H1 (cell line): ENCODE measurements at regions not wholly inside any gene's neighbourhood (a gene's known extent, or its start where the extent isn't known, plus 50 kb on each side); places are given as distances from the start of the nearest gene placed in this dataset.

Source experiments
- CTCF ChIA-PET: fragments of 300-600 bp; sonication (Branson Sonifier 250); formaldehyde crosslinking; loops from one replicate; lab custom pipeline; 2021; ENCODE audit not compliant: partially characterized antibody; lab: Charles Lee
- POLR2A ChIA-PET: fragments of 300-600 bp; sonication (Branson Sonifier 250); formaldehyde crosslinking; loops from one replicate; lab custom pipeline; 2021; ENCODE audit warnings: inconsistent platforms; ENCODE audit not compliant: partially characterized antibody; lab: Charles Lee
- DNase-seq, 2 experiments: peaks; one replicate each; pipeline versions ENCODE4 v3.0.0 to v3.0.0-alpha.2; 2010 to 2022; ENCODE audit warnings: low spot score in 2 of 2, low read depth in 1 of 2, mixed read lengths in 1 of 2
- FAIRE-seq: peaks from 2 replicates; lab custom pipeline; 2011; peaks lifted over from hg19 to GRCh38; lab: Jason Lieb, UNC
- H2AFZ ChIP-seq: 2 replicates; pipeline ENCODE4 v1.8.1; 2012; ENCODE audit warnings: low read length, inconsistent platforms
- H2AK5ac ChIP-seq: 2 replicates; pipeline ENCODE4 v1.6.1; 2013; ENCODE audit warnings: low read depth, low read length
- H2BK120ac ChIP-seq: replicated peaks from 2 replicates; pipeline ENCODE3; 2013; ENCODE audit warnings: low read depth, low read length, inconsistent platforms
- H2BK12ac ChIP-seq: 2 replicates; pipeline ENCODE4 v1.6.1; 2013; ENCODE audit warnings: low read depth, low read length
- H2BK15ac ChIP-seq: 2 replicates; pipeline ENCODE4 v1.6.1; 2013; ENCODE audit warnings: low read length
- H2BK20ac ChIP-seq: 2 replicates; pipeline ENCODE4 v1.6.1; 2013; ENCODE audit warnings: low read length
- H2BK5ac ChIP-seq: 2 replicates; pipeline ENCODE4 v1.6.1; 2013; ENCODE audit warnings: low read depth, low read length
- H3K14ac ChIP-seq: 2 replicates; pipeline ENCODE4 v1.6.1; 2013; ENCODE audit warnings: inconsistent platforms; ENCODE audit not compliant: insufficient read length
- H3K18ac ChIP-seq: 2 replicates; pipeline ENCODE4 v1.6.1; 2013; ENCODE audit warnings: low read length; ENCODE audit errors: extremely low read depth
- H3K23ac ChIP-seq: 2 replicates; pipeline ENCODE4 v1.6.1; 2013; ENCODE audit warnings: inconsistent platforms; ENCODE audit not compliant: insufficient read length
- H3K23me2 ChIP-seq: 2 replicates; pipeline ENCODE4 v1.6.1; 2013; ENCODE audit warnings: low read depth, low read length
- H3K27ac ChIP-seq: 2 replicates; pipeline ENCODE4 v1.6.1; 2011; ENCODE audit warnings: low read depth, low read length, inconsistent platforms
- H3K27me3 ChIP-seq, 4 experiments: replicated peaks in 1 of 4; 1 replicate in 1 of 4; 2 replicates in 3 of 4; pipeline versions ENCODE4 v1.6.1 to v1.8.1; 2011 to 2013; ENCODE audit warnings: low read length in 3 of 4, mild to moderate bottlenecking in 3 of 4, inconsistent platforms in 2 of 4, mixed read lengths in 2 of 4, moderate library complexity in 1 of 4; ENCODE audit not compliant: control insufficient read depth in 3 of 4, insufficient read depth in 3 of 4; ENCODE audit errors: extremely low read depth in 1 of 4
- H3K36me3 ChIP-seq, 4 experiments: 2 replicates each; pipeline versions ENCODE4 v1.6.1 to v1.8.1; 2011 to 2013; ENCODE audit warnings: mild to moderate bottlenecking in 4 of 4, low read length in 3 of 4, moderate library complexity in 2 of 4, control low read depth in 1 of 4, inconsistent platforms in 1 of 4; ENCODE audit not compliant: insufficient read depth in 4 of 4, control insufficient read depth in 2 of 4
- H3K4ac ChIP-seq: replicated peaks from 2 replicates; pipeline ENCODE3; 2013; ENCODE audit warnings: low read length, low read depth, mixed read lengths, inconsistent platforms; ENCODE audit not compliant: insufficient read length
- H3K4me1 ChIP-seq, 4 experiments: replicated peaks in 1 of 4; 1 replicate in 1 of 4; 2 replicates in 3 of 4; pipeline versions ENCODE4 v1.6.1 to v1.8.1; 2011 to 2013; ENCODE audit warnings: low read length in 3 of 4, inconsistent platforms in 2 of 4, mixed read lengths in 1 of 4; ENCODE audit not compliant: insufficient read depth in 4 of 4, control insufficient read depth in 3 of 4
- H3K4me2 ChIP-seq, 2 experiments: 2 replicates each; pipeline versions ENCODE4 v1.6.1 to v1.8.1; 2011 to 2013; ENCODE audit warnings: low read depth in 2 of 2, low read length in 2 of 2, control low read depth in 1 of 2, inconsistent platforms in 1 of 2, mild to moderate bottlenecking in 1 of 2; ENCODE audit not compliant: insufficient read depth in 1 of 2
- H3K4me3 ChIP-seq, 4 experiments: fragments of 200-600, 300-600 bp in 1 of 4; sonication (generic), shearing (Covaris generic), sonication (Bioruptor Twin) in 1 of 4; 2 replicates each; pipeline versions ENCODE4 v1.5.1 to v1.8.1; 2011 to 2016; ENCODE audit warnings: low read length in 4 of 4, low read depth in 3 of 4, control low read depth in 2 of 4, inconsistent platforms in 2 of 4, mild to moderate bottlenecking in 2 of 4, mixed read lengths in 1 of 4, moderate library complexity in 1 of 4; ENCODE audit not compliant: insufficient read depth in 2 of 4; ENCODE audit errors: extremely low read depth in 1 of 4
- H3K56ac ChIP-seq: replicated peaks from 2 replicates; pipeline ENCODE3; 2013; ENCODE audit warnings: low read depth, mild to moderate bottlenecking, mixed read lengths, low read length, inconsistent platforms; ENCODE audit not compliant: insufficient read length
- H3K79me1 ChIP-seq: 2 replicates; pipeline ENCODE4 v1.6.1; 2013; ENCODE audit warnings: low read depth, low read length, control low read depth
- H3K79me2 ChIP-seq, 2 experiments: 2 replicates each; pipeline versions ENCODE4 v1.6.1 to v1.8.1; 2012 to 2013; ENCODE audit warnings: low read length in 2 of 2, mild to moderate bottlenecking in 2 of 2, inconsistent platforms in 1 of 2; ENCODE audit not compliant: insufficient read depth in 2 of 2, control insufficient read depth in 1 of 2
- H3K9ac ChIP-seq, 4 experiments: replicated peaks in 1 of 4; 1 replicate in 1 of 4; 2 replicates in 3 of 4; pipeline versions ENCODE4 v1.6.1 to v1.8.1; 2011 to 2013; ENCODE audit warnings: low read depth in 3 of 4, low read length in 3 of 4, control low read depth in 2 of 4, mild to moderate bottlenecking in 2 of 4, moderate library complexity in 2 of 4, inconsistent platforms in 1 of 4; ENCODE audit errors: extremely low read depth in 1 of 4
- H3K9me3 ChIP-seq, 2 experiments: 2 replicates each; pipeline versions ENCODE4 v1.6.1 to v1.8.1; 2012 to 2013; ENCODE audit warnings: mild to moderate bottlenecking in 2 of 2, moderate library complexity in 2 of 2, control low read depth in 1 of 2, inconsistent platforms in 1 of 2, low read depth in 1 of 2, low read length in 1 of 2, mixed read lengths in 1 of 2; ENCODE audit not compliant: insufficient read depth in 2 of 2
- H4K20me1 ChIP-seq, 2 experiments: replicated peaks in 1 of 2; 2 replicates each; pipeline versions ENCODE3 to v1.8.1; 2011 to 2013; ENCODE audit warnings: inconsistent platforms in 2 of 2, low read length in 2 of 2, mild to moderate bottlenecking in 1 of 2; ENCODE audit not compliant: insufficient read depth in 2 of 2, control insufficient read depth in 1 of 2
- H4K5ac ChIP-seq: 2 replicates; pipeline ENCODE4 v1.6.1; 2013; ENCODE audit warnings: low read length, low read depth, mixed read lengths, inconsistent platforms; ENCODE audit not compliant: insufficient read length
- H4K8ac ChIP-seq: 2 replicates; pipeline ENCODE4 v1.8.0; 2013; ENCODE audit warnings: mild to moderate bottlenecking, moderate library complexity, low read length, inconsistent platforms; ENCODE audit not compliant: insufficient read depth; ENCODE audit errors: extremely low read depth
- H4K91ac ChIP-seq: replicated peaks from 2 replicates; pipeline ENCODE3; 2013; ENCODE audit warnings: low read length, mixed read lengths, inconsistent platforms; ENCODE audit not compliant: insufficient read length
- ASH2L ChIP-seq: fragments of 200-600, 300-600 bp; sonication (generic); IDR thresholded peaks from one replicate; pipeline ENCODE4 v1.7.1; 2017; ENCODE audit warnings: low read length
- BACH1 ChIP-seq: IDR thresholded peaks from 2 replicates; pipeline ENCODE4 v1.6.1; 2012; ENCODE audit warnings: low read length, improper control_type of control experiment
- CBX8 ChIP-seq: fragments of 300-800, 300-1000 bp; sonication (generic); IDR thresholded peaks from 2 replicates; pipeline ENCODE4 v1.7.1; 2016; ENCODE audit warnings: low read depth, low read length, borderline replicate concordance
- CTBP2 ChIP-seq: IDR thresholded peaks from 2 replicates; pipeline ENCODE4 v1.7.0; 2011; ENCODE audit warnings: borderline replicate concordance, mild to moderate bottlenecking, moderate library complexity, mixed read lengths, low read length; ENCODE audit not compliant: insufficient read depth, insufficient read length
- FOSL1 ChIP-seq: IDR thresholded peaks from 2 replicates; pipeline ENCODE4 v1.6.1; 2011; ENCODE audit warnings: mild to moderate bottlenecking, low read depth, low read length, moderate library complexity; ENCODE audit not compliant: insufficient read depth
- GABPA ChIP-seq: IDR thresholded peaks from 2 replicates; pipeline ENCODE4 v1.6.1; 2011; ENCODE audit warnings: mild to moderate bottlenecking, low read length, moderate library complexity, borderline replicate concordance; ENCODE audit not compliant: insufficient read depth
- POU5F1 ChIP-seq: IDR thresholded peaks from 2 replicates; pipeline ENCODE4 v1.6.1; 2011; ENCODE audit warnings: low read depth, mild to moderate bottlenecking, low read length, moderate library complexity
- SIN3A ChIP-seq, 2 experiments: IDR thresholded peaks in 1 of 2; conservative IDR thresholded peaks in 1 of 2; 2 replicates each; pipeline ENCODE4 v1.6.1; 2011 to 2012; ENCODE audit warnings: low read length in 2 of 2, improper control_type of control experiment in 1 of 2, low read depth in 1 of 2, mild to moderate bottlenecking in 1 of 2
- SIRT6 ChIP-seq: IDR thresholded peaks from one replicate; pipeline ENCODE4 v1.7.1; 2012; ENCODE audit warnings: low read length, inconsistent platforms
- SIX5 ChIP-seq: IDR thresholded peaks from 2 replicates; pipeline ENCODE4 v1.6.1; 2011; ENCODE audit warnings: mild to moderate bottlenecking, low read depth, low read length
- SP2 ChIP-seq: IDR thresholded peaks from 2 replicates; pipeline ENCODE4 v1.6.1; 2012; ENCODE audit warnings: mild to moderate bottlenecking, low read length, inconsistent platforms
- SRF ChIP-seq: IDR thresholded peaks from 2 replicates; pipeline ENCODE4 v1.6.1; 2011; ENCODE audit warnings: mild to moderate bottlenecking, low read depth, low read length, moderate library complexity
- TAF1 ChIP-seq: IDR thresholded peaks from 2 replicates; pipeline ENCODE4 v1.6.1; 2011; ENCODE audit warnings: mild to moderate bottlenecking, low read depth, low read length
- TBP ChIP-seq: IDR thresholded peaks from 2 replicates; pipeline ENCODE4 v1.6.1; 2011; ENCODE audit warnings: low read depth, low read length, improper control_type of control experiment
- WGBS, 2 experiments: shearing (Covaris generic) in 1 of 2; methylation state at CpG; one replicate each; pipeline versions ENCODE4 v1.1.6 to v1.1.7; 2013 to 2015; ENCODE audit warnings: low lambda C conversion rate in 2 of 2, mixed read lengths in 2 of 2, inconsistent platforms in 1 of 2, low coverage in 1 of 2, missing lambda C conversion rate in 1 of 2; ENCODE audit not compliant: insufficient replicate concordance in 2 of 2, insufficient coverage in 1 of 2, insufficient read length in 1 of 2; ENCODE audit errors: extremely low coverage in 1 of 2, missing lambda C conversion rate in 1 of 2; 5-methylcytosine and 5-hydroxymethylcytosine counted together
- TF ChIP-seq, protein P1 (sequence below): IDR thresholded peaks from 2 replicates; pipeline ENCODE4 v1.6.1; 2012; ENCODE audit warnings: inconsistent platforms

DNA sequence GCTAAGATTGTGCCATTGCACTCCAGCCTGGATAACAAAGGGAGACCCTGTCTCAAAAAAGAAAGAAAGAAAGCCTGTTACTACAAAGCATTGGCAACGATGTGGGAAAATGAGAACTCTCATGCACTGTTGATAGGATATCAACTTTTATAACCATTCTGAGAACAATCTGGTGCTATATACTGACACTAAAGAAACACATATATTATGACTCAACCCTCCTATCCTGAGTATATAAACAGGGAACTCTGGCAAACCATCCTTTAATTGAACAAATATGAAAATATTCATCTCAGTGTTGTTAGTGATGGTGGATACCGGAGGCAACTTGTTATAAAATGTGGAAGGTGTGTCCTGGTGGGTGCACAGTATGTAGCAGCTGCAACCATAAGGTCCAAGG, 53.0 kb upstream of the SOD3 start:
- Histone ChIP-seq H3K27me3 (no peaks in the 10 kb centered on the region), H3K9me3 (peaks cover 11 to 13% of the 10 kb centered on the region in 2 experiments; a peak in 3 of 4 replicates), H2AFZ (no peak overlapping the region), H3K14ac (no peak overlapping the region), H4K5ac (no peak overlapping the region), H3K36me3 (no peaks in the 10 kb centered on the region), H4K91ac (no peak overlapping the region), H3K79me2 (no peaks in the 10 kb centered on the region), H3K4me2 (no peak overlapping the region), H4K8ac (no peak overlapping the region), H3K4me3 (no peak overlapping the region), H3K4me1 (peaks cover 0 to 4% (median 0%) of the 10 kb centered on the region in 4 experiments; a peak in 2 of 7 replicates), H3K79me1 (no peaks in the 10 kb centered on the region), H2AK5ac (no peak overlapping the region), H3K9ac (no peak overlapping the region), H3K56ac (no peak overlapping the region), H3K18ac (no peak overlapping the region), H2BK15ac (no peak overlapping the region), H2BK5ac (no peak overlapping the region), H2BK12ac (no peak overlapping the region), H3K23me2 (no peaks in the 10 kb centered on the region), H4K20me1 (no peaks in the 10 kb centered on the region), H2BK20ac (no peak overlapping the region), H3K27ac (no peak overlapping the region), H3K23ac (no peak overlapping the region), H2BK120ac (no peak overlapping the region), H3K4ac (no peak overlapping the region)
- WGBS, 2 experiments = 83% methylated on average over 2 of the region's 2 CpGs; no CpG with 5 or more reads in 1 of the 2 experiments
- CTCF ChIA-PET = interaction anchor here (1.1 to 1.9 kb wide), 4 partner anchors 9 to 304 kb away, joined by 3 to 7 read pairs (median 5); no protein-coding TSS in a partner anchor
- DNase-seq (no peak), FAIRE-seq (no peak)
- POLR2A ChIA-PET = no interaction called here
- no peak for TF ChIP-seq GABPA
- TF ChIP-seq CBX8 = no peak
- TF ChIP-seq CTBP2 = no peak
- TF ChIP-seq BACH1 = no peak
- TF ChIP-seq, protein P1, sequence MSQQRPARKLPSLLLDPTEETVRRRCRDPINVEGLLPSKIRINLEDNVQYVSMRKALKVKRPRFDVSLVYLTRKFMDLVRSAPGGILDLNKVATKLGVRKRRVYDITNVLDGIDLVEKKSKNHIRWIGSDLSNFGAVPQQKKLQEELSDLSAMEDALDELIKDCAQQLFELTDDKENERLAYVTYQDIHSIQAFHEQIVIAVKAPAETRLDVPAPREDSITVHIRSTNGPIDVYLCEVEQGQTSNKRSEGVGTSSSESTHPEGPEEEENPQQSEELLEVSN = no peak
- no peak for TF ChIP-seq SP2
- TF ChIP-seq TAF1 = no peak
- no peak for TF ChIP-seq SIX5
- no peak for TF ChIP-seq FOSL1
- TF ChIP-seq TBP = no peak
- TF ChIP-seq SRF = no peak
- no peak for TF ChIP-seq POU5F1
- no peak for TF ChIP-seq SIN3A (conservative IDR thresholded peaks at IDR 0.05 in 1 of 2, IDR thresholded peaks at IDR 0.05 in 1 of 2; ENCODE audit: low read depth in 1 of 2, low read length in 2 of 2)
- no peak for TF ChIP-seq SIRT6
- TF ChIP-seq ASH2L = no peak
